GM21423 (cell line): ENCODE measurements at regions not wholly inside any gene's neighbourhood (a gene's known extent, or its start where the extent isn't known, plus 50 kb on each side); places are given as distances from the start of the nearest gene placed in this dataset.

Source experiments
- ATAC-seq: cut with Tn5 transposase; IDR thresholded peaks from one replicate; pipeline ENCODE4 v1.9.1; 2021; ENCODE audit warnings: mild to moderate bottlenecking, moderate library complexity; ENCODE audit not compliant: unreplicated experiment

GRCh38 chr14:82113007-82113406 is 579.4 kb upstream of the SEL1L start:
- ATAC-seq, result no peak

DNA sequence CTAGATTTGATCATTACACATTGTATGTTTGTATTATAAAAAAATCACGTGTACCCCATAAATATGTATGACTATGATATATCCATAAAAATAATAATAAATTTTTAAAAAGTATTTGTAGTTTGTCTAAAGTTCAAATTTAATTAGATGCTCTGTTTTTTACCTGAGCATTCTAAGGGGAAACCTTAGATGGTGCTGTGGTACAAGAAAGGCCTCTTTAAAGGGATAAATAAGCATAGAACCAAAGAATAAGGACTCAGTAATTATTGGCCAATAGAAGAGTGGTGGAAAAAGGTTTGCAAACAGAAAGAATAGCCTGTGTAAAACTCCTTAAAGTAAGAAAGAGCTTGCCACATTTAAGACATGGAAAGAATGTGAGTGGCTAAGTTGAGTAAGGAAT is 580.1 kb upstream of the SEL1L start:
- no peak for ATAC-seq

GRCh38 chr14:82116721-82117120 is 583.1 kb upstream of the SEL1L start:
- ATAC-seq, result no peak

- no peak for ATAC-seq
These were observed 589.0 kb upstream of the SEL1L start for GRCh38 chr14:82122655-82123054.

DNA sequence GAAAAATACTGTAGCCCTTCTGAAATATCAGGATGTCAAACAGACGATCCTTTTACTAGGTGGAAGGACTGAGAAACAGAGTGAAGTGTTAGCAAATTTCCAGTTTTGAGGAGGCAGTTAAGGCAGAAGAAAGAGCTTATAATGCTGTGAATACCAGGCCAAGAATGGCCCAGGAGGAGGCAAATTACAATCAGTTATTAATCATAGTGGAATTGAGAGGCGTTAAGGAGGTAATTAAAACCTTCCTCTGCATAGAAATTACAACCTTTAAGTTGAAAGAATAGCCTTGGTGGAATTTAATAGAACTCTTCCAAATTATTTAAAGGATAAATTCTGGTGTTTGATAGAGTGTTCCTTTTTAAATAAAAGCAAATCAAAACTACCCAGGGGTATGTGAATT is 590.9 kb upstream of the SEL1L start:
- no peak for ATAC-seq

DNA sequence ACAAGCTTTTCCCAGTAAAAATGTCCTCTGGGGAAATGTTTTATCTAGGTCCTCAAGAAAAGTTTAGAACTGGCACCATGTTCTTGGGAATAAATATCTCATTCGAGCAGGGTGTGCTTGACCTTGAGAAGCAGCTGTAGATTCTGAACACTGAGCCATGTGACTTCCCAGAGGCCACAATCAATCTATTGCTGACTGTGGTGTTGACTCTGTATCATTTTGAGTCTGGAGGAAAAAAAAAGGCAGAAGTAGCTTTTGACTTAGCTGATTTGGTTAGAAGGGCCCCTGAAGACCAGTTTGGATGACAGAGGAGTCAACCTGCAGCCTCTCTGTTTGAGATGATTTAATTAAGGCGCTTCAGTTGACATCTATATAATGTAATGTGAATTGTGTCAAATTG is 592.4 kb upstream of the SEL1L start:
- no peak for ATAC-seq

- ATAC-seq, result no peak
These were observed 600.8 kb upstream of the SEL1L start for GRCh38 chr14:82134411-82134810.

DNA sequence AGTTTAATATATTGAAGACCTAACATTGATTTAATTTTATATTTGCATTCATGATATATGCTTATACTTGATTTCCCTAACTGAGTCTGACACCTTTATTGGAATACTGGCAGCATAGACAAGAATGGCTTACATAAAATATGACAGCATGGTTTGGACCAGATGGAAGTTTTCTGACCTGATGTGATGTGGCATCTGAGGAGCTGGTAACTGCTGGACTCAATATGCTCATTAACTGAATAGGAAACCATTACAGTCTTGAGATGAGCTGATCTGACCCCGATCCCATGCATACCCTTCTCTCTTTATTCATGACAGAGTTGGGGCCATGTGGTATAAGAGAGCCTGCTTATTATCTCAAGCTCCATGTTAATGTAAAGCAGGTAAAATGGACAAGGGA is 604.8 kb upstream of the SEL1L start:
- ATAC-seq, result no peak

GRCh38 chr14:82146846-82147245 is 613.2 kb upstream of the SEL1L start:
- ATAC-seq, result no peak

- no peak for ATAC-seq
These were observed 620.0 kb upstream of the SEL1L start for GRCh38 chr14:82153689-82154088.

GRCh38 chr14:82159624-82160023 is 626.0 kb upstream of the SEL1L start:
- no peak for ATAC-seq

- ATAC-seq, result no peak
These were observed 646.5 kb upstream of the SEL1L start for GRCh38 chr14:82180139-82180538.

DNA sequence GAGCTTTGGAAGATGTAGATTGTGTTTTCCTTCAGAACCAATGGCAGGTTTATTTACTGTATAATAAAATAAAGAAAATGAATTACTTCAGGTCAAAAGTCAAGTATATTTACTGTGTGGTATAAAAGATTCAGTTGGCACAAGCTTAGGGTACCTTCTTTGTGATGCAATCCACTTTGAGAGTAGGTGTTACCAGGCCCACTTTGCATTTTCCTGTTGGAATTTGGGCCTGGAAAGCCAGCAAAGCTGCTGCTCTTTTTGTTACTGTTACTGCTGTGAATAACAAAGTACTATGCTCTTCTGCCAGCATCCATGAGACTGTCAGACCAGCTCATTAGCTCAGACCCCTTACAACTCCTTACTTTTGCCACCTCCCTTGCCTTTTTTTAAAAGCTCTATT is 649.0 kb upstream of the SEL1L start:
- no peak for ATAC-seq

DNA sequence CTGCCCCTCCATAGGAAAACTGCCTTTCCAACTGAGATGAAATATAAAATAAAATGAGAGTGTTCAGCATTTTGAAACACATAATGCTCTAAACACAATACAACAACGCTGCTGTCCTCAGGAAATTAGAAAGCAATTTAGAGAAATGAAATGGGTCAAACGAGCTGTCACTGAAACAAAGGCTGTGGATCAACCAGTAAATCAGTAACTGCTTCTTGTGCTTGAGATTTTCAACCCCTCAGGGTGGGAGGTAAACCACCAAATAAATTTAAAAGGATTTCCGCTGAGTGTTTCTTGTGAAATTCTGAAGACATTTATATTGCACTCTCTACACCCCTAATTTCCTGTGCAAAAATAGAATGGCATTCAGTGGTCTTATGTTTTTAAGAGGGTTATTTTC is 657.1 kb upstream of the SEL1L start:
- ATAC-seq, result no peak

DNA sequence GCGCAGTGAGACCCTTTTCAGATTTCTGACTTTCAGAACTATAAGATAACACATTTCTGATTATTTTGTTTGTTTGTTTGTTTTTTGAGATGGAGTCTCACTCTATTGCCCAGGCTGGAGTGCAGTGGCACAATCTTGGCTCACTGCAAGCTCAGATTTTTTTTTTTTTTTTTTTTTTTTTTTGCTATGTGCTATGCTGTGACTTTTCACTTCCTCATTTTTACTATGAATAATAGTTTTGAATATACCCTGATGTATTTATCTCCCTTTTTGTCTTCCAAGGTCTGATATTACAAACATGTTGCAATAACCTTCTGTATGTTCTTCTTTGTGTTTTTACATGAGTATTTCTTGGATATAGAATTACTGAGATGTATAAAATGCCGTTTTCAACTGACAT is 658.7 kb upstream of the SEL1L start:
- no peak for ATAC-seq

DNA sequence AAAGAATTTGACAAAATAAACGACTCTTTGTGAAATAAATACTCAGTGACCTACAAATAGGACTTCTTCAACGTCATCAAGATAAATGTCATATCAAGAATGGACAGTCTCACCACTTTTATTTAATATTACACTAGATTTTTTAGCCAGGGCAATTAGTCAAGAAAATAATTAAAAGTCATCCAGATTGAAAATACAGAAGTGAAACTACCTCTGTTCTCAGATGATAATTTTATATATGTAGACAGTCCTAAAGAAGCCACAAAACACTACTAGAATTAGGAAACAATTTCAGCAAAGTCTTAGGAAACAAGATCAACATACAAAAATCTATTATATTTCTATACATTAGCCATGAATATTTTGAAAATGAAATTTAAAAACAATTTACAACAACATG is 689.6 kb upstream of the SEL1L start:
- no peak for ATAC-seq

DNA sequence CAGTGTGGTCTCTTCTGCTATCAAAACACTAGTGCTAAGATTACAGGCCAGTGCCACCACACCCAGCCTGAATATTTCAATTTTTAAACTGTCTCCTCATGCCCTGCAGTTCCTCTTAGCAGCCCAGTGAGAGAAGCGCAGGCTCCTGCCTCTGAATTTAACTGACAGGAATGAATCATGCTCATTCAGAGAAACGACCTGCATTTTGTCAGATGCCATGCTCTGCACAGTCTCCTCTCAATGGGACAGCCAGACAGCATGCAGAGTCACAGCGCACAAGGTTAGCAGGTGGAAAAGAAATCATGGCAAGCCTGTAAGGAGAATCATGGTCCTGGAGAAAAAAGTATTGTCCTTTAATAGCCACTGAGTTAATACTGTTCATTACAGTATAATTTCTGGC is 691.0 kb upstream of the SEL1L start:
- ATAC-seq, result no peak

GRCh38 chr14:82230748-82231147 is 697.1 kb upstream of the SEL1L start:
- no peak for ATAC-seq

DNA sequence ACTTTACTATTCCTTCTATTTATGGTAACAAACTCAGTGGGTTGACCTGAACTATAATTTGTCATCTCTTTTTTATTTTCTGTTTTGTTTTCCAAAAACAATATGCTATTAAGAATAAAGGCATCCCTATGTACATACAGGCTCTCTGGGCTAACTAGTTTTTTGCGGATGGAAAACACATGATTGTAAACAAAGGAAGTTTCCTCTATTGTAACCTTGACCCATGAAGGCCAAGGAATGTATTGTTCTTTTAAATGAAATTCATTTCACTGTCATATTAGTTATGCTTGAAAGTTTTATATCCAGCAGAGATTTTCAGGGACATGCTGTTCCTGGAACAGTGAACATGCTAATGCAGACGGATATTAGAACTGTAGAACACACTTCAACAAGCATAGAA is 705.0 kb upstream of the SEL1L start:
- ATAC-seq, result no peak

- ATAC-seq, result no peak
These were observed 705.6 kb upstream of the SEL1L start for GRCh38 chr14:82239223-82239622.

DNA sequence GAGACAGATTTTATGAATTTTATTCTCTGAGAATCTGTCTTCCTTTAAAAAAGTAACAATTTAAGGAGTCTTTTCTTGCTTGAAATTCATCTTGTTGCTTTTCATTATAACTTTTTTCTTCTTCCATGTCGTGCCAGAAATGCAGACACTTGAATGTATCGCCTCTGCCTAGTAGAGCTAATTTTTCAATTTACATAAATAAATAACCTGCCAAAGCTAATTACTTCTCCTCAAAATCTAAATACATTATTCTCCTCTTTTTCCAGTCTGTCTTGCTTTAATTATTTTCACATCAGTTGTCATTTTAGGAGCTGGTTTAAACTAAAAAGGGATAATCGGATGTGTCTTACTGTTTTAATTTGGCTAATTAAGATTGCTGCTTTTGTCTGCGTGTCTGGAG is 711.1 kb upstream of the SEL1L start:
- no peak for ATAC-seq

DNA sequence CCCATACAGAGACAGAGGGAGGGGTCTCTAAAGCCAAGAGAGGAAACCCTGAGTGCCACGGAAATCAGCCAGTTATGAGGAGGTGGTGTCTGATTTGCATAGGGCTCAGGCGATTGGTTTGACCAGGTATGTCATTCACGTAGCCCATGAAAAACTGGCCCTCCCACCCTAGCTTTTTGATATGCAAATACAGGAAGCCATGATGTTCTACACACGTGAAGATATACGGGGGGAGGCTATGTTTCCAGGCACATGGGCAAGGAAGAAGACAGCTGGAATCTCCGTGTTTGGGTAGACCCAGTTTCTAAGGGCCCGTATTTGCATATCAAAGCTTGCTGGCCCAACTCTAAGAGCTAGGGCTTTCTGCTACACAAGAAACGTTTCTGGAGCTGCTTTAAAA is 717.8 kb upstream of the SEL1L start:
- no peak for ATAC-seq

DNA sequence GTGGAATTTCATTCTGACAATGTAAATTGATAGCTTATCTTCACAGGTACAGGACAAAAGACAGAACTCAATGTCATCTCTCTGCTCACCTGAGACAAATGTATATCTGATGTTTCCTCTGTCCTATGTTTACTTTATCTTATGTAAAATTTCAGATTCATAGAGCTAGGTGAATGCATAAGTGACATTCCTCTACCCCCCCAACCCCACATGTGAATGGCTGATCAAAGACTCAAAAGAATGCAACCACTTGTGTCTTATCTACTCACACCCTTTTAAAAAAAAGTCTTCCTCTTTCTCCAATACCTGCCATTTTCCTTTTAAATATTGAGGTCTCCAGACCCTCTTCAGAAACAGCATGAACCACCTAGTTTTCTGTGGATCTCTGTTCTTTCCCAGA is 736.6 kb upstream of the SEL1L start:
- ATAC-seq, result no peak

DNA sequence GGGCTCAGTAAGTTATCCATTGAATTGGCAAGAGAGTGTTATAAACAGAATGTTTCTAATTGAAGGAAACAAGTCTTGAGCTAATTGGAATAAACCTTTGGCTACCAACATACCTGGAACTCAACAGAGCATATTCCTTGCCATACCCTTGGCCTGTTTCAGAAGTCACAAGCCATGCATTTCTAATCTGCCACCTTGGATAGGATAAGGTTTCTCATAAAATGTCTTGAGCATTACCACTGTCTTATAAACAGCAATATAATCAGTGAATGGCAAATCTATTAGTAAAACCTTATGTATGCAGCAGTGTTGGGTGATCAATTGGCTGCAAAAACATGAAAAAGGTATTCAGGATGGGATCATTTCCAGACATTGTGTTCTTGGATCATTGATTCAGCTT is 765.2 kb upstream of the SEL1L start:
- no peak for ATAC-seq
